ENCODE measurements at regions not wholly inside any gene's neighbourhood (a gene's known extent, or its start where the extent isn't known, plus 50 kb on each side); places are given as distances from the start of the nearest gene placed in this dataset.

- DNase-seq (ENCODE audit: low read depth): no peak
Measured at GRCh38 chr5:4831325-4831724, 308.8 kb upstream of the ADAMTS16 start.

- DNase-seq (ENCODE audit: low read depth): no peak
Measured at GRCh38 chr5:4832471-4832870, 307.7 kb upstream of the ADAMTS16 start.

- no peak for DNase-seq (ENCODE audit: low read depth)
Measured at GRCh38 chr5:4833104-4833738, 306.9 kb upstream of the ADAMTS16 start.

- no peak for DNase-seq (ENCODE audit: low read depth)
Measured at GRCh38 chr5:4837489-4838058, 302.6 kb upstream of the ADAMTS16 start.

- no peak for DNase-seq (ENCODE audit: low read depth)
Measured at GRCh38 chr5:4845221-4845620, 294.9 kb upstream of the ADAMTS16 start.

GRCh38 chr5:4847766-4848165 lies 292.4 kb upstream of the ADAMTS16 start:
- no peak for DNase-seq (ENCODE audit: low read depth)

- DNase-seq (ENCODE audit: low read depth): no peak
Measured at GRCh38 chr5:4855036-4855435, 285.1 kb upstream of the ADAMTS16 start.

GRCh38 chr5:4855880-4856279 lies 284.2 kb upstream of the ADAMTS16 start:
- DNase-seq (ENCODE audit: low read depth): no peak

- DNase-seq (ENCODE audit: low read depth): no peak
Measured at GRCh38 chr5:4857761-4858160, 282.4 kb upstream of the ADAMTS16 start.

- no peak for DNase-seq (ENCODE audit: low read depth)
Measured at GRCh38 chr5:4859500-4860235, 280.5 kb upstream of the ADAMTS16 start.

- DNase-seq (ENCODE audit: low read depth): no peak
Measured at GRCh38 chr5:4860631-4861030, 279.5 kb upstream of the ADAMTS16 start.

- no peak for DNase-seq (ENCODE audit: low read depth)
Measured at GRCh38 chr5:4862500-4862899, 277.6 kb upstream of the ADAMTS16 start.

GRCh38 chr5:4866131-4866659 lies 273.9 kb upstream of the ADAMTS16 start:
- DNase-seq (ENCODE audit: low read depth): no peak

- no peak for DNase-seq (ENCODE audit: low read depth)
Measured at GRCh38 chr5:4866817-4867216, 273.3 kb upstream of the ADAMTS16 start.

GRCh38 chr5:4868140-4868735 lies 271.9 kb upstream of the ADAMTS16 start:
- DNase-seq (ENCODE audit: low read depth): peak; percentile 13

GRCh38 chr5:4873652-4874051 lies 266.5 kb upstream of the ADAMTS16 start:
- no peak for DNase-seq (ENCODE audit: low read depth)

GRCh38 chr5:4874097-4874496 lies 266.0 kb upstream of the ADAMTS16 start:
- no peak for DNase-seq (ENCODE audit: low read depth)

GRCh38 chr5:4875942-4876341 lies 264.2 kb upstream of the ADAMTS16 start:
- no peak for DNase-seq (ENCODE audit: low read depth)

GRCh38 chr5:4876804-4877203 lies 263.3 kb upstream of the ADAMTS16 start:
- no peak for DNase-seq (ENCODE audit: low read depth)

- DNase-seq (ENCODE audit: low read depth): no peak
Measured at GRCh38 chr5:4877579-4877978, 262.6 kb upstream of the ADAMTS16 start.

- no peak for DNase-seq (ENCODE audit: low read depth)
Measured at GRCh38 chr5:4879075-4879474, 261.1 kb upstream of the ADAMTS16 start.

- DNase-seq (ENCODE audit: low read depth): peak; percentile 24
Measured at GRCh38 chr5:4879693-4880303, 260.3 kb upstream of the ADAMTS16 start.
